Adrenal gland (tissue), 9 donors: ENCODE measurements at regions not wholly inside any gene's neighbourhood (a gene's known extent, or its start where the extent isn't known, plus 50 kb on each side); places are given as distances from the start of the nearest gene placed in this dataset.

Experiments
- DNase-seq, 7 donors: peaks; one replicate each; pipeline ENCODE4 v3.0.0-alpha.2; 2019 to 2020
- H3K27ac ChIP-seq, 5 donors: fragments of 200-600 bp; sonication (generic) in 4 of 5; 1 replicate in 3 of 5; 2 replicates in 2 of 5; pipeline versions ENCODE4 v1.5.1 to v1.8.0; 2016 to 2020; ENCODE audit warnings: mild to moderate bottlenecking in 1 of 5
- H3K27me3 ChIP-seq: fragments of 200-600 bp; 2 replicates; pipeline ENCODE4 v1.8.0; 2021
- H3K36me3 ChIP-seq, 2 donors: fragments of 200-600 bp; replicated peaks in 1 of 2; 1 replicate in 1 of 2; 2 replicates in 1 of 2; pipeline versions ENCODE4 v1.5.1 to v1.8.0; 2018 to 2022
- H3K4me1 ChIP-seq, 2 donors: fragments of 200-600 bp; replicated peaks in 1 of 2; 1 replicate in 1 of 2; 2 replicates in 1 of 2; pipeline versions ENCODE4 v1.5.1 to v1.8.0; 2018 to 2021
- H3K4me3 ChIP-seq, 4 donors: fragments of 200-600 bp; sonication (generic) in 3 of 4; one replicate each; pipeline ENCODE4 v1.5.1; 2016 to 2018
- H3K9me3 ChIP-seq, 3 donors: fragments of 200-600 bp; sonication (generic) in 1 of 3; replicated peaks in 1 of 3; 1 replicate in 2 of 3; 2 replicates in 1 of 3; pipeline versions ENCODE4 v1.5.1 to v1.8.0; 2016 to 2021
- CTCF ChIP-seq, 6 experiments: fragments of 450-650 bp in 4 of 6; fragments of 200-600 bp in 2 of 6; sonication (generic) in 1 of 6; IDR thresholded peaks; 1 replicate in 5 of 6; 2 replicates in 1 of 6; pipeline versions ENCODE4 v1.5.1 to v1.8.0; 2016 to 2021; ENCODE audit warnings: antibody characterized with exemption in 6 of 6, mild to moderate bottlenecking in 2 of 6, moderate library complexity in 1 of 6
- POLR2A ChIP-seq, 2 donors: fragments of 450-650 bp; IDR thresholded peaks; one replicate each; pipeline ENCODE4 v1.6.1; 2017; ENCODE audit warnings: antibody characterized with exemption in 2 of 2, mild to moderate bottlenecking in 2 of 2, moderate library complexity in 1 of 2
- WGBS, 4 donors: extraction: QIAGEN DNeasy Blood & Tissue Kit in 2 of 4; methylation state at CpG; one replicate each; pipeline versions ENCODE4 v1.1.5 to v1.1.7; 2013 to 2017; 5-methylcytosine and 5-hydroxymethylcytosine counted together
- intact Hi-C, 2 donors: fragments of 100-400 bp; cut with DNase I; formaldehyde crosslinking; loops; one replicate each; pipeline versions ENCODE4 v1.14.1 to v1.15.0; 2022 to 2023
- donor health status: healthy with polysubstance abuse.
- donor health status: Bipolar disorder and iron deficiency.
- donor health status: DM: yes; HTN: yes; CAD: no.
- donor health status: DM: no; HTN: no; CAD: no.
- donor health status: DM: no; HTN: no; CAD: no.

DNA sequence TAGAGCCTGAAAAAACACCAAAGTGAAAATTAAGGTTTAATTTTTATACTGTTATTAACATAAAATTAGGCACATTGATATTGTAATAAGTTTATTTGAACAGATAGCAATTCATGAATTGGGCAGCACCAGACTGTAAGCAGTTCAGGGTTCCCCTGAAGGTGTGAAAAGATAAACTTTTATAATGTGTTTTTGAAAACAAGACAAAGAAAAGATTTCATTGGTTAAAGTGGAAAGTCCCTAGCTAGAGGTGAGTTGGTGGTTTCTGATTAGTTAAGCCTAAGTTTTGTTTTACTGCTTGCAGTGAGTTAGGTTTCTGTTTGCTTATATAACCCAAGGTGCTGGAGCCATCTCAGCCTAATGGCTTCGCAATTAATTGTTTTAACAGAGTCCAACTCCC, 96.5 kb upstream of the RPS23 start:
- H3K27ac ChIP-seq: no peak overlapping the region
- no peak overlapping the region for H3K4me3 ChIP-seq
- no peaks in the 10 kb centered on the region for H3K4me1 ChIP-seq
- DNase-seq: no peak
- H3K27me3 ChIP-seq: no peaks in the 10 kb centered on the region
- H3K9me3 ChIP-seq: no peaks in the 10 kb centered on the region
- WGBS, 4 donors: 95 to 100% (median 98%) methylated on average over 1 of the region's 1 CpG
- no peaks in the 10 kb centered on the region for H3K36me3 ChIP-seq
- TF ChIP-seq CTCF (IDR thresholded peaks at IDR 0.05) (no peak), POLR2A (IDR thresholded peaks at IDR 0.05) (no peak)
- intact Hi-C loops: no loop called here

- no peak overlapping the region for H3K27ac ChIP-seq
- TF ChIP-seq POLR2A (IDR thresholded peaks at IDR 0.05) (no peak), CTCF (IDR thresholded peaks at IDR 0.05) (no peak)
- intact Hi-C loops: loop anchor here in 1 of 2 donors (10.0 kb wide), 1 partner anchor 277 kb away; no protein-coding TSS in a partner anchor
Observed at GRCh38 chr5:82367930-82368329, 89.8 kb upstream of the RPS23 start.

GRCh38 chr5:82365744-82366228, 87.6 kb upstream of the RPS23 start:
- no peaks in the 10 kb centered on the region for H3K27me3 ChIP-seq
- H3K9me3 ChIP-seq: no peaks in the 10 kb centered on the region
- peaks cover 0 to 11% of the 10 kb centered on the region in 2 donors for H3K4me1 ChIP-seq
- H3K36me3 ChIP-seq: no peaks in the 10 kb centered on the region
- H3K27ac ChIP-seq: no peak overlapping the region
- DNase-seq: no peak
- no peak overlapping the region for H3K4me3 ChIP-seq
- 66 to 72% (median 69%) methylated on average over 5 of the region's 5 CpGs for WGBS, 4 donors
- intact Hi-C loops: loop anchor here in 1 of 2 donors (10.0 kb wide), 1 partner anchor 279 kb away; no protein-coding TSS in a partner anchor
- no peak for TF ChIP-seq CTCF (IDR thresholded peaks at IDR 0.05)
- TF ChIP-seq POLR2A (IDR thresholded peaks at IDR 0.05): no peak

More at GRCh38 chr5:82367930-82368329, 89.8 kb upstream of the RPS23 start:
- Histone ChIP-seq H3K9me3 (no peaks in the 10 kb centered on the region), H3K27me3 (no peaks in the 10 kb centered on the region), H3K4me1 (peaks cover 0 to 11% of the 10 kb centered on the region in 2 donors), H3K4me3 (no peak overlapping the region), H3K36me3 (no peaks in the 10 kb centered on the region)
- DNase-seq: no peak
- WGBS, 4 donors: 67 to 81% (median 79%) methylated on average over 1 of the region's 1 CpG

- Histone ChIP-seq H3K4me3 (no peak overlapping the region), H3K36me3 (no peaks in the 10 kb centered on the region), H3K27me3 (no peaks in the 10 kb centered on the region), H3K9me3 (no peaks in the 10 kb centered on the region), H3K4me1 (peaks cover 0 to 11% of the 10 kb centered on the region in 2 donors), H3K27ac (no peak overlapping the region)
- DNase-seq: no peak
- TF ChIP-seq POLR2A (IDR thresholded peaks at IDR 0.05) (no peak), CTCF (IDR thresholded peaks at IDR 0.05) (no peak)
- intact Hi-C loops: loop anchor here in 1 of 2 donors (10.0 kb wide), 1 partner anchor 280 kb away; no protein-coding TSS in a partner anchor
- 76 to 85% (median 81%) methylated on average over 4 of the region's 4 CpGs for WGBS, 4 donors
Observed at GRCh38 chr5:82365026-82365425, 86.9 kb upstream of the RPS23 start.
